COLO668 (cell line): ENCODE measurements at regions not wholly inside any gene's neighbourhood (a gene's known extent, or its start where the extent isn't known, plus 50 kb on each side); places are given as distances from the start of the nearest gene placed in this dataset.

Experiments used
- DNase-seq: peaks from one replicate; lab custom pipeline; 2025; ENCODE audit not compliant: unreplicated experiment; lab: John Stamatoyannopoulos, UW

DNA sequence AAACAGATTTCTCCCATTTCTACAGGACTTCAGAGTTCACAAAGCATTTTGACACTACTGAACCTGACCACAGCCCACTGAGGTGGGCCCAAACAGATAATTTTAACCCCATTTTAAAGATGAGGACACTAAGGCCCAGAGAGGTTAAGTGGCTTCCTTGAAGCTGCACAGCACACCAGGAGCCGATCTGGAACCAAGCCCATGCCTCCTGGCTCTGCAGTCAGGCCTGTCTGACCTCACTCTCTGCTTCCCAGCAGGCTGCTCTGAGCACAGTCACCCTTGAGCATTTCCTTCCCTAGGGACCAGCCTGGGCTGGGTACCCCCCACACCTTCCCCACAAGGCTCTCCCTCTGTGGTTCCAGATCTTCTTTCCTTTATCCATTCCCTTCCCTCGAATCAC, 252.2 kb downstream of the ENGASE start:
- no peak for DNase-seq

GRCh38 chr17:79325709-79326430, 251.2 kb downstream of the ENGASE start:
- DNase-seq = no peak

DNA sequence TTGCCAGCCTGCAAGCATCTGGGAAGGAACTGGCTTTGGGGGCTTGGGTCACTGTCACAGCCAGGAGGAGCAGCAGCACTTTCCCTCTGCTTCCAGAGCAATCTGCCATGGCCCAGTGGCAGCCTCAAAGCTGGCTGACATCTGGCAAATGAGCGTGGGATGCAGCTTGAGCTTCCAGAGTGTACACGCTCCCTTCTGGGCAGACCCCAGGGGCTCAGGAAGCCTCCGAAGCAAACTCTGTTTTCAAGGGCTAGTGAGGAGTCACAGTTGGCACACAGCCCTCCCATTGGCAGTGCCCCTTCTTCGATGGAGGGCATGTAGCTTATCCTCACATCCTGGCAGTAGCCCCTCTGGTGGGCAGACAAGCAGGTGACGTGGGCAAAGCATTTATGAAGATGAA, 249.6 kb downstream of the ENGASE start:
- DNase-seq = no peak

DNA sequence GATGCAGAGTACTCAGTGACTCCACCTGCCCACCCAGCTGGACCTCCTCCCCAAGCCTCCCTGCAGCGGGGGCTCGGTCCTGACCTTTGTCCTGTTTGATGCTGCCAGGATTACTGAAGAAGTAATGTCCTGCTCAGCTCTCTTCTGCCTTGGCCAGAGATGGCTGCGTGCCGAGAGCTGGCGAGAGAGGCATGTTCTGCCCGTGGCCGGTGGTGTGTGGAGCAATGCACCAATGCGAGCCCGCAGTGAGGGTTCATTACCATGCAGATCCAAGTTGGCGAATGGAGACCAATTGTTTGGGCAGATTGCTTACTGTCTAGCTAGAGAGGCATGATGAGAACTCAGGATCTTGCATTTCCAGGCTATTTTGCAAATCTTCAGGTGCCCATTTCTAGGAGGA, 248.9 kb downstream of the ENGASE start:
- no peak for DNase-seq

DNA sequence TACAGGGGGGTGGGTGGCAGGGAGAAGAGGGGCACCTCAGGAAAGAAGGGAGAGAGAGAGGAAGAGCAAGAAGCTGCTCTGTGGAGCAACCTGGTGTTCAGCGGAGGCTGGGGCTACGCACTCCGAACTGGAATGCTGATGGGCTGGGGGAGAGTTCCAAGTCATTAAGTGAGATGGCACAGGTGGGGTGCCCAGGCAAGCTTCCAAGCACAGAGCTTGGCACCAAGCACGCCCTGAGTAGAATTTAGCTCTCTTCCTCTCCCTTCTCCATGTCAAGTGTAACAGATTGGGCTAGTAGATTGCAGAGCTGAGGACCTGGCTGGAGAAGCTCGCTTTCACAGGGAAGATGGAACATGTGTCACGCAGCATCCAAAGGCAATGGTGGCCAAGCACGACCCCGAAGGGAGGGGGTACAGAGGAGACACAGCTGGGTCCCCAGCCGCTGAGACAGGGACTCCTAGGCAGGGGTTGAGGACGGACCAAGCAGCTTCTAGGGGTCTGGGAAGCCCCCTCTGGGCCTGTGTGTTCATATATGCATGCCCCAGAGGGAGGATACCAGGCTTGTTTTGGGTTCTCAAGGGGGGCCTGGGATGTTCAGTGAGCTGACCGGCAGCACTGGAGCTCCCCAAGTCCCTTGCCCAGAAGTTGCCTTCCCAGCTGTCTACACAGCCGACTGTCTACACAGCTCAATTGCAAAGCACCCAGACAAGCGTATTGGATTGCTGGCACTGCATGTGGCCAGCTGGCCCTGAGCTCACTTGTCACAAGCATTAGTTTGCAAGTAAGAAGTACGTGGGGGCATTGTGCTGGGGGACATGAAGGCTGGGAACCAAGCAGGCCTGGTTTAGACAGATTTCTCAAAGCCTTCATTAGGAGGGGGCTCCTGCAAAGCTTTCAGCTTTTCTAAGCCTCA, 247.8 kb downstream of the ENGASE start:
- DNase-seq = no peak

DNA sequence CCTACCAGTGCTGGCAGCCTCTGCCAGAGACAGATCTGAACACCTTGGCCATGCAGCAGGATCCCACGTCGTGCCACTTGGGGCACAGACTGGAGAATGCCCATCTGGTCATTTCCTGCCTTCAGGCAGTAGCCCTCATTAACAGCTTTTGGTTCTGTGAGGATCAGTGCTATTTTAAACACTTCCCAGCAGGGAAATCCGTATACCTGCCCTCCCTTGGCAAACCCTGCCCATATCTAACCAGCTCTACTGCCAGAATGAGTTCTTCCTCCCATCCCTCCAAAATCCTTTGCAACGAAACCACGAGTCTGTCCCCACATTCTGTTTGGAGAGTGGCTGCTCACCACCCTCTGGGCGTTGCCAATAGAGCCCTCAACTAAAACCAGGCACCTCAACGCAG, 245.7 kb downstream of the ENGASE start:
- no peak for DNase-seq

DNA sequence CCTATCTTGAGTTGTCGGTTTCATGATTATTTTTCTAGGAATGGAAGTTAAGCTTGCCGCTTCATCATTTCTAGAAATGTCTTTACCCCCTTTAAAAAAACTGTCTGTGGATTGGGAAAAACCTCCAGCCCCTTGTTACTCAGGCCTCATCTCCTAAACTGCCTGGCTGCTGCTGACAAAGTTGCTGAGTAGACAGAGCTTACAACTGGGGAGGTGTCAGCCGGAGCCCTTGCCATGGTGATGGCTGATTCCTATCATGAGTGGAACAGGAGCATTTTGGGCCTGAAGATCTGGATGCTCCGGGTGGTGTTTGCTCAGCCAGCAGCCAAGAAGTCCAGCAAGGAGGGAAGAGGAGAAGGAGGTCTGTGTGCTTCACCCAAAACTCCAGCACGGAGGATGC, 243.3 kb downstream of the ENGASE start:
- no peak for DNase-seq

- DNase-seq = no peak
Measured at GRCh38 chr17:79316805-79317204, 242.2 kb downstream of the ENGASE start.

DNA sequence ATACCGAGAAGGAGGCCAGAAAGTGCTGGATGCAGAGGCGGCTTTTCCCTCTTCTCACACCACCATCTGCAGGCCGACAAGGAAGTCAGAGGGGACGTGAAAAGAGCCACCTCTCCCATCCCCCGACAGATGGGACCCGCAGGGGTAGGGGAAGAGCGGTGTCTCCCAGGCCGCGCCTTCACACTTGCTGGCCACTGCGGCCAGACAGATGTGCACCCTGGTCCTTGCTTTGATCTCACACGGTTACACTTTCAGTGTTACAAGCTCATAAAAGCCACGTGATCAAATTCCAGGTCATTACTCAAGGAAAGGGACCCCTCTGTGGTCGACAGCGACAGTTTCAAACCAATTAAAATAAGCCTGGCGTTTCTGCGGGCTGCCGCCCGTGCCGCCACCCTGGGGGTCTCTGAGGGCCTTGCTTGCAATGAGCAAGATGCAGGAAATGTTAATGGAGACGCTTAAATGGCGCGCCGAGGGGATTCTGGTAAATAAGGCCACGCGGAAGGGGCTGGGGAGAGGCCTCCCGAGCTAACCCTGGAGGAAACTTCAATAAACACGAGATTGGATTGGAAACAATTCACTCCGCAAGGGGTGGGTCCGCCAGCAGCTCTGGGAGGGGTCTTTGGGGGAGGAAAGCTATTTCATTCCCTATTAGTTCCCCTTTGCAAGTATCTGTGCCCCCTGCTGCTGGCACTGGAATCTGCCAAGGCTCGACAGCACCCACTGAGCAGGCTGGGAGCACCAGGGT, 240.9 kb downstream of the ENGASE start:
- DNase-seq = no peak

DNA sequence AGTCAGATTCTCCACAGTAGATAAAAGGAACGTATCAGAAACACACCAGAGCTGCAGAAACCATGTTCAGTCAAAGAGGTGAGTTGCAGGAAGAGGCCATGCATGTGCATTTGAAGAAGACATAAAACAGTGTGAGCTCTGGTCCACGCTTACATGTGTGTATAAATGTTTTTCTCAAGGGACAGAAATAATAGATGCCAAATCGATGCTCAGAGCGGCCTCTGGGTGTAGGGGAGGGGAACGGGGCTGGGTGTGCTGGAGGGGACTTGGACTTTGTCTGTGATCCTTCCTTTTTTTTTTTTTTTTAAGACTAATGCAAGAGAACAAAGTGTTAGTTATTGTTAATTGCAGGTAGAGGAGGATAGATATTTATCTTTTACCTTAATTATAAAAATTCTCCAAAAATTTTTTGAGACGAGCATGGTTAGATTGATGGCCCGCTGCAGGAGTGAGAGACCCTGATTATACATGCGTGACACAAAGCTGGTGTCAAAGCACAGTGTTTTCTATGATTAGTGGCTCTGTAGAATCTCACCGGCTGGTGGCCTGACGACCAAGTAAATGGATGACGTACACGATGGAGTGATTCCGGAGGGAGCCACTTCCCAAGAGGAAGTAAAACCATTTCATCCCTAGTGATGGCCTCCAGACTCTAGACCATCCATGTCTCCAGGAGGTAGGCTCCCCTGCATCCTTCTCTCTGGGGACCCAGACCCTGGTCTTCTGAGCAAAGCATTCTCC, 240.2 kb downstream of the ENGASE start:
- no peak for DNase-seq

- no peak for DNase-seq
Measured at GRCh38 chr17:79311373-79311772, 236.7 kb downstream of the ENGASE start.

DNA sequence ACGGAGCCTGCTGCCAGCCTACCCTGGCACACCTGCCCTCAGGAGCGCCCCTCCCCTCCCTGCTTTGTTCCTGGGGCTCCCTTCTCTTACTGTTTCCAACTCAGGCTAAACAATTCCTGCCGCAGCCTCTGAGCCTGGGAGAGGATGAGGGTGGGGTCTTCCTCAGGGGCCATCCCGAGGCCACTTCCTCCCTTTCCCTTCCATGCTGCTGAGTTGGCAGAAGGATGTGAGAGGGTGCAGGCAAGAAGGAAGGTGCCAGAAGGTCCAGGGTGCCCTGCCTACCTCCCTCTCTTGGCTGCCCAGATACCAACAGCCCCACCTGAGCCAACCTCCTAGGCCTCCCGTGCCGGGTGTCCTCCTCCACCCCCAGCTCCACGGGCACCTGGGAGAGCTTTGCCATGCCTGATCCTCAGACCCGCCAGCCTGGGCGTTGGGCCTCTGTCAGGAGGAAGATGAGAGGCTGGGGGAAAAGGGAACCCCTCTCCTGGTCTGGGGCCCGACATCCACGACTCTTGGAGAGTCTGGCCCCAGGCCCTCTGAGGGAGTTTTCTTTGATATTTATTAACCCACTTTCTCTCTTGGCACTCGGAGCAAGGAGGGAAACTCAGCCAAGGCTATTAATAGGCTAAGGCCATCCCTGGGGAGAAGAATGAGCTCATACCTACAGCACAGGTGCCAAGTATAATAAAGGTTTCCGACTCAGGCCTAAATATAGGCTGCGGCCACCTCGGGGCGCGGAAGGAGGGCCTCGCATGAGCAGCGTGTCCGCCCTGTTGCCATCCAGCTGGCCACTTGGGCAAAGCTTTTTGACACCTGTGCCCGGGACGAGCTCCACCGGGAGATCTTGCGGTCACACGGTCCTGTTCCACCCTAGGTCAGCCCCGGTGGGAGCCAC, 232.0 kb downstream of the ENGASE start:
- no peak for DNase-seq

DNA sequence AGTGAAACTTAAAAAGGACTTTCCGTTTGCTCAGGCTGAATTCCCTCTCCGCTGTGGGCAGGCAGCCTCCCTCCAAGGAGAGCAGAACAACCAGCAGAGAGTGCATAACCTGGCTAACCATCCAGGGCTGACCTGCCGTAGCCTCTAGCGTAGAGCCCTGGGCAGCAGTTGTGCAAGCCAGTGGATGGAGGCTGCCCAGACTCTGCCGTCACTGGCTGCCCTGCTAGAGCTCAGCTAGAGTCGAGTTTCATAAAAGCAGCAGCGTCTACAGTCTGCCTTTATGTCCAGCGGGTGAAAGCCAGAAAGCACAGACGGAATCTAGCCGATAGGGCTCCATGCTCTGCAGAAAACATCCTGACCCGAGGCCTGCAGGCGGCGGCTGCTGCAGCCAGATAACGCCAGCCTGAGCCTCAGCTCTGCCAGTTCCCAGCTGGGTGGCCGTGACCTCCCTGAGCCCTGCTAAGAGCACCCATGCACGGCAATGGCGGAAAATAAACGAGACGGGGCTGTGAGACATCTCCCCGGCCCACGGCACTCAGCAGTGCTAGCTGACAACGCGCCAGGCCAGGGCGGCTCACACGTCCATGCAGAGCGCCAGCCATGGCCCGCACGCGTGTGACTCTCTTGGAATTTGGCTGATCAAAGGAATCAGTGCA, 231.3 kb downstream of the ENGASE start:
- no peak for DNase-seq

GRCh38 chr17:79305376-79305767, 230.7 kb downstream of the ENGASE start:
- DNase-seq = no peak

GRCh38 chr17:79304884-79305283, 230.3 kb downstream of the ENGASE start:
- no peak for DNase-seq

DNA sequence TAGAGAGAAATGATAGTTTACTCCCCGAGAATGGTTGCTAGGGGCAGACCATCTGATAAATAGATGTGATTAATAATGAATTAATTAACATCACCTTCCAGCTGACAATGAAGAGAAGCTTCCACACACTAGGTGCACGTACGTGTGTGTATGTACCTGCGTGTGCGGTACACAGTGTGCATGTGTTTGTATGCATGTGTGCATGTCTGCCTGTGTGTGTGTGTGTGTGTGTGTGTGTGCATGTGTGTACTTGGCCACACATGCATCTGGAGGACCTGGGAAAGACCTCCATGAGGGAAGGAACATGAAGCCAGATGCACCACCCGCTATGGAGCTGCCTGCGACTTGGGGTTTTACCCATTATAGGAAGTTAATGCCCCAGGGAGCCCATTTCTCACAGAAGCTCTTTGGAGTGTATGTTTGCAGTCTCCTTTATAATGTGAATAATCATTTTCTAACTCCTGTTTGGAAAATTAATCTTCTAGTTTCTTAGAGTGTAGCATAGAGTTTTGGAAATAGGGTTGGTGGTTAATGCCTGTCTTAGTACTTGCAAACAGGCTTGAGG, 229.1 kb downstream of the ENGASE start:
- DNase-seq = no peak

- no peak for DNase-seq
Measured at GRCh38 chr17:79301469-79301868, 226.8 kb downstream of the ENGASE start.

DNA sequence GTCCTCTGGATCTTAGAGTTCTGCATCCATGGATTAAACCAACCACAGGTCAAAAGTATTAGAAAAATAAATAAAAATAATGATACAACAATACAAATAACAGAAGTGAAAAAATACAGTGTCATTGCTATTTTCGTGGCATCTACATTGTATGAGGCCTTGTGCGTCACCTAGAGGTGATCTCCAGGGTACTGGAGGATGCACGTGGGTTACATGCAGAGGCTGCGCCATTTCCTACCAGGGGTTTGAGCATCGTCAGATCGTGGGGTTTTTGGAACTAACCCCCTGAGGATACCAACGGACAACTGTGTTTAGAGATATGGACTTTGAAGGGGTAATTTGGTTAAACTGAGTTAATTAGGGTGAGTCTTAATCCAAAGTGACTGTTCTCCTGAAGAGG, 224.7 kb downstream of the ENGASE start:
- no peak for DNase-seq

- no peak for DNase-seq
Measured at GRCh38 chr17:79298799-79299198, 224.2 kb downstream of the ENGASE start.
